ENCODE measurements at regions not wholly inside any gene's neighbourhood (a gene's known extent, or its start where the extent isn't known, plus 50 kb on each side); places are given as distances from the start of the nearest gene placed in this dataset.

DNA sequence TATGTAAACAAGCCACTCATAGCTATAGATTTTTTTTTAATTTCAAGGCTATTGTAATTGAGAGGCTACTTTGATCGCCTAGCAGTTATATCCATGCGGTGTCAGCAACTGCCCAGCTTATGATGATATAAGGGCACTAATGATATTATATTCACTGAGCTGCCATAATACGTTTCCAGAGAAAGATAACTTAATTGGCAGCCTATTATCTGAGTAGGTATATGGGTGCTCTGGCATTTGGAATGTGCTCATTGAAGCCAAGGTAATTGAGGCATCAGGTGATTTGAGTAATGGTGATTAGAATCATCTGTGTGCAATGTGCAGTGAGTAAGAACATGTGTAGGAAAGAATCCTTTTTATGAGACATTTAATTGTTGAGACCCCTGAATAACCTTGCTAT is 490.0 kb downstream of the CENPC start:
- TF ChIP-seq, protein P1, sequence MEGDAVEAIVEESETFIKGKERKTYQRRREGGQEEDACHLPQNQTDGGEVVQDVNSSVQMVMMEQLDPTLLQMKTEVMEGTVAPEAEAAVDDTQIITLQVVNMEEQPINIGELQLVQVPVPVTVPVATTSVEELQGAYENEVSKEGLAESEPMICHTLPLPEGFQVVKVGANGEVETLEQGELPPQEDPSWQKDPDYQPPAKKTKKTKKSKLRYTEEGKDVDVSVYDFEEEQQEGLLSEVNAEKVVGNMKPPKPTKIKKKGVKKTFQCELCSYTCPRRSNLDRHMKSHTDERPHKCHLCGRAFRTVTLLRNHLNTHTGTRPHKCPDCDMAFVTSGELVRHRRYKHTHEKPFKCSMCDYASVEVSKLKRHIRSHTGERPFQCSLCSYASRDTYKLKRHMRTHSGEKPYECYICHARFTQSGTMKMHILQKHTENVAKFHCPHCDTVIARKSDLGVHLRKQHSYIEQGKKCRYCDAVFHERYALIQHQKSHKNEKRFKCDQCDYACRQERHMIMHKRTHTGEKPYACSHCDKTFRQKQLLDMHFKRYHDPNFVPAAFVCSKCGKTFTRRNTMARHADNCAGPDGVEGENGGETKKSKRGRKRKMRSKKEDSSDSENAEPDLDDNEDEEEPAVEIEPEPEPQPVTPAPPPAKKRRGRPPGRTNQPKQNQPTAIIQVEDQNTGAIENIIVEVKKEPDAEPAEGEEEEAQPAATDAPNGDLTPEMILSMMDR (IDR thresholded peaks at IDR 0.05) = no peak
- TF ChIP-seq POLR2AphosphoS5 (IDR thresholded peaks at IDR 0.05) = no peak
- TF ChIP-seq POLR2A (IDR thresholded peaks at IDR 0.05) = no peak
